HG03442 (cell line): ENCODE measurements at regions not wholly inside any gene's neighbourhood (a gene's known extent, or its start where the extent isn't known, plus 50 kb on each side); places are given as distances from the start of the nearest gene placed in this dataset.
"Not testable (repeated sequence)": the region's sequence is repeated elsewhere in the genome, so short reads cannot be mapped to it uniquely, and the experiment has no call there.

Source experiments
- ATAC-seq: cut with Tn5 transposase; IDR thresholded peaks from one replicate; pipeline ENCODE4 v1.9.1; 2021; ENCODE audit warnings: mild to moderate bottlenecking, moderate library complexity; ENCODE audit not compliant: unreplicated experiment

GRCh38 chr12:131272283-131272814 is 318.6 kb downstream of the ADGRD1 start:
- ATAC-seq: not testable (repeated sequence)

- ATAC-seq: no peak
These were observed 319.7 kb downstream of the ADGRD1 start for GRCh38 chr12:131273291-131273845.

- ATAC-seq: no peak
These were observed 320.4 kb downstream of the ADGRD1 start for GRCh38 chr12:131274061-131274460.

- ATAC-seq: no peak
These were observed 321.2 kb downstream of the ADGRD1 start for GRCh38 chr12:131274906-131275305.

GRCh38 chr12:131275824-131276223 is 322.1 kb downstream of the ADGRD1 start:
- ATAC-seq: no peak

- ATAC-seq: no peak
These were observed 322.9 kb downstream of the ADGRD1 start for GRCh38 chr12:131276501-131277185.

GRCh38 chr12:131277186-131278091 is 323.7 kb downstream of the ADGRD1 start:
- not testable (repeated sequence) for ATAC-seq

- not testable (repeated sequence) for ATAC-seq
These were observed 324.9 kb downstream of the ADGRD1 start for GRCh38 chr12:131278451-131279115.

- no peak for ATAC-seq
These were observed 325.7 kb downstream of the ADGRD1 start for GRCh38 chr12:131279281-131279921.

GRCh38 chr12:131280426-131280825 is 326.7 kb downstream of the ADGRD1 start:
- no peak for ATAC-seq

GRCh38 chr12:131281016-131281415 is 327.3 kb downstream of the ADGRD1 start:
- no peak for ATAC-seq

- no peak for ATAC-seq
These were observed 328.8 kb downstream of the ADGRD1 start for GRCh38 chr12:131282292-131283080.

GRCh38 chr12:131283191-131283861 is 329.6 kb downstream of the ADGRD1 start:
- ATAC-seq: no peak

- not testable (repeated sequence) for ATAC-seq
These were observed 330.4 kb downstream of the ADGRD1 start for GRCh38 chr12:131283862-131284825.

- ATAC-seq: not testable (repeated sequence)
These were observed 331.5 kb downstream of the ADGRD1 start for GRCh38 chr12:131284954-131285904.

GRCh38 chr12:131285905-131286295 is 332.2 kb downstream of the ADGRD1 start:
- ATAC-seq: not testable (repeated sequence)

GRCh38 chr12:131286301-131286700 is 332.6 kb downstream of the ADGRD1 start:
- ATAC-seq: not testable (repeated sequence)
